GM23338 (cell line): ENCODE measurements at regions not wholly inside any gene's neighbourhood (a gene's known extent, or its start where the extent isn't known, plus 50 kb on each side); places are given as distances from the start of the nearest gene placed in this dataset.

ENCODE experiments used
- ATAC-seq: fragments of 200-7000 bp; cut with Tn5 transposase; 3 replicates; pipeline ENCODE4 v1.9.1; 2020
- DNase-seq: peaks from one replicate; pipeline ENCODE4 v3.0.0-alpha.2; 2015; ENCODE audit warnings: low spot score
- H2AFZ ChIP-seq: fragments of 200-600 bp; sonication (generic); 2 replicates; pipeline ENCODE4 v1.8.0; 2016; ENCODE audit warnings: antibody characterized with exemption, mild to moderate bottlenecking, moderate library complexity
- H3F3A ChIP-seq: fragments of 200-600 bp; sonication (generic); replicated peaks from 2 replicates; pipeline ENCODE4 v1.8.0; 2017; ENCODE audit warnings: antibody characterized with exemption, mixed run types, low read depth
- H3K27ac ChIP-seq: fragments of 200-600 bp; sonication (generic); 2 replicates; pipeline ENCODE4 v1.6.1; 2016; ENCODE audit warnings: low read depth
- H3K27me3 ChIP-seq: fragments of 200-600 bp; sonication (generic); 2 replicates; pipeline ENCODE4 v1.8.0; 2016; ENCODE audit warnings: mild to moderate bottlenecking, mixed run types, moderate library complexity; ENCODE audit not compliant: insufficient read depth
- H3K36me3 ChIP-seq: fragments of 200-600 bp; sonication (generic); 2 replicates; pipeline ENCODE4 v1.8.0; 2016; ENCODE audit warnings: mild to moderate bottlenecking; ENCODE audit not compliant: insufficient read depth
- H3K4me1 ChIP-seq: fragments of 200-600 bp; sonication (generic); 2 replicates; pipeline ENCODE4 v1.8.0; 2016; ENCODE audit warnings: mild to moderate bottlenecking, moderate library complexity; ENCODE audit not compliant: insufficient read depth
- H3K4me2 ChIP-seq: fragments of 200-600 bp; sonication (generic); 2 replicates; pipeline ENCODE4 v1.7.1; 2017; ENCODE audit warnings: mixed run types
- H3K4me3 ChIP-seq: fragments of 200-600 bp; sonication (generic); 2 replicates; pipeline ENCODE4 v1.6.1; 2016; ENCODE audit warnings: mixed run types
- H3K79me2 ChIP-seq: fragments of 200-600 bp; sonication (generic); replicated peaks from 2 replicates; pipeline ENCODE4 v1.8.0; 2017; ENCODE audit warnings: mild to moderate bottlenecking; ENCODE audit not compliant: insufficient read depth
- H3K9me2 ChIP-seq: fragments of 200-600 bp; sonication (generic); 2 replicates; pipeline ENCODE4 v1.8.0; 2017; ENCODE audit not compliant: insufficient read depth
- H4K20me1 ChIP-seq: fragments of 200-600 bp; sonication (generic); replicated peaks from 2 replicates; pipeline ENCODE4 v1.8.0; 2017; ENCODE audit warnings: mild to moderate bottlenecking; ENCODE audit not compliant: insufficient read depth
- H3K27ac Mint-ChIP-seq: 2 replicates; pipeline ENCODE4 v1.8.0; 2020; ENCODE audit warnings: inconsistent platforms, mild to moderate bottlenecking, moderate library complexity, mixed read lengths
- H3K27me3 Mint-ChIP-seq: 3 replicates; pipeline ENCODE4 v1.8.0; 2022; ENCODE audit warnings: low read depth, mild to moderate bottlenecking, moderate library complexity, mixed read lengths, inconsistent platforms; ENCODE audit not compliant: insufficient read depth, poor library complexity
- H3K36me3 Mint-ChIP-seq: 3 replicates; pipeline ENCODE4 v1.8.0; 2021; ENCODE audit warnings: low read depth, mild to moderate bottlenecking, inconsistent platforms, moderate library complexity, mixed read lengths
- H3K4me1 Mint-ChIP-seq: 3 replicates; pipeline ENCODE4 v1.8.0; 2020; ENCODE audit warnings: mild to moderate bottlenecking, inconsistent platforms, mixed read lengths
- H3K4me3 Mint-ChIP-seq: 3 replicates; pipeline ENCODE4 v1.8.0; 2021; ENCODE audit warnings: moderate library complexity, mild to moderate bottlenecking, inconsistent platforms, mixed read lengths
- H3K9me3 Mint-ChIP-seq: 3 replicates; pipeline ENCODE4 v1.8.0; 2020; ENCODE audit warnings: moderate library complexity, mild to moderate bottlenecking, inconsistent platforms, mixed read lengths
- CREB1 ChIP-seq: fragments of 250-450 bp; sonication (Bioruptor Pico); IDR thresholded peaks from 2 replicates; pipeline ENCODE4 v1.5.0; 2020; ENCODE audit warnings: low read depth, mild to moderate bottlenecking, moderate library complexity
- EZH2 ChIP-seq: fragments of 200-600 bp; sonication (generic); IDR thresholded peaks from one replicate; pipeline ENCODE4 v1.8.0; 2017; ENCODE audit warnings: antibody characterized with exemption, mild to moderate bottlenecking, low read depth; ENCODE audit not compliant: unreplicated experiment
- EZH2phosphoT487 ChIP-seq: fragments of 200-600 bp; sonication (generic); IDR thresholded peaks from one replicate; pipeline ENCODE4 v1.8.1; 2018; ENCODE audit warnings: antibody characterized with exemption; ENCODE audit not compliant: unreplicated experiment
- JUNB ChIP-seq: IDR thresholded peaks from one replicate; pipeline ENCODE4 v1.6.1; 2016; ENCODE audit warnings: antibody characterized with exemption; ENCODE audit not compliant: unreplicated experiment
- NANOG ChIP-seq: IDR thresholded peaks from 2 replicates; pipeline ENCODE4 v1.6.1; 2016; ENCODE audit warnings: antibody characterized with exemption, borderline replicate concordance
- POLR2AphosphoS5 ChIP-seq: IDR thresholded peaks from 2 replicates; pipeline ENCODE4 v1.6.1; 2016; ENCODE audit warnings: antibody characterized with exemption, low read depth
- STAT1 ChIP-seq: IDR thresholded peaks from one replicate; pipeline ENCODE4 v1.6.1; 2016; ENCODE audit warnings: antibody characterized with exemption; ENCODE audit not compliant: unreplicated experiment
- ZNF114 ChIP-seq: fragments of 250-450 bp; sonication (Bioruptor Pico); IDR thresholded peaks from 2 replicates; pipeline ENCODE4 v1.5.0; 2020; ENCODE audit warnings: mild to moderate bottlenecking, moderate library complexity
- ZNF331 ChIP-seq: fragments of 250-450 bp; sonication (Bioruptor Pico); IDR thresholded peaks from 2 replicates; pipeline ENCODE4 v1.5.0; 2020; ENCODE audit warnings: low read depth, mild to moderate bottlenecking, moderate library complexity
- TF ChIP-seq, protein P1 (sequence below): IDR thresholded peaks from one replicate; pipeline ENCODE4 v1.6.1; 2018; ENCODE audit warnings: antibody characterized with exemption; ENCODE audit not compliant: unreplicated experiment
- TF ChIP-seq, protein P2 (sequence below): fragments of 250-450 bp; sonication (Bioruptor Pico); IDR thresholded peaks from 2 replicates; pipeline ENCODE4 v1.5.0; 2020; ENCODE audit warnings: mild to moderate bottlenecking, moderate library complexity
- TF ChIP-seq, protein P3 (sequence below): IDR thresholded peaks from 2 replicates; pipeline ENCODE4 v1.6.1; 2016; ENCODE audit warnings: antibody characterized with exemption
- TF ChIP-seq, protein P4 (sequence below), 2 experiments: fragments of 200-600 bp in 1 of 2; sonication (generic) in 1 of 2; conservative IDR thresholded peaks; 2 replicates each; pipeline versions ENCODE4 v1.5.1 to v1.6.1; 2016 to 2017; ENCODE audit warnings: antibody characterized with exemption in 2 of 2, low read depth in 2 of 2, mild to moderate bottlenecking in 2 of 2, moderate library complexity in 1 of 2

DNA sequence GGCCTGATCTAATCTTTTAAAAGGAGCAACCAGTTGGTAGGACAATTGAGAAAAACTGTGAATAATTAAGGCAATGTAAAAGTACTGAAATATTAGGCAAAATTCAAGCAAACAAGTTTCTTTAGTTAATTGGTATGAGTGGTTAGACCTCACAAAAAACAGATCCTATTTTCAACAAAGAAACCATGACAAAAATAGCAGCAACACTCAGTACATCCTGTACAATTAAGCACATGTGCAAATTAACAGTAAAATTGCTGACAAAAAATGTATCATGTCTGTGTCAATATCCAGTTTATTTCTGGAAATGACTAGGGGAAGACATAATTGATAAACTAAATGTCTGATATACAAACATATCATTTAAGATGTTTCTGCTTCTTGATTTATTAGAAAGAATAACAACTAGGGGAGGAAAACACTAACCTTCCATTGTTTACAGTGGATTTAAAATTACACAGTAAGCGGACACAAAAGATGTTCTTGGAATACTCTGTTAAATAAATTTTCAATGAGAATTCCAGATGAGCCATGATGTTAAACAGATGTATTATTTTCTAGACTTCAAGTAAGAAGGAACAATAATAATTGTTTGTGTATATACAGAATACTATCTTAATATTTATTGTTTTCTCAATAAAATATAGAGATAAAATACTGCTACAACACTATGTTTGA, 638.9 kb downstream of the SPRY1 start:
- no peak overlapping the region for H3K4me3 Mint-ChIP-seq
- H4K20me1 ChIP-seq: no peaks in the 10 kb centered on the region
- no peaks in the 10 kb centered on the region for H3F3A ChIP-seq
- no peaks in the 10 kb centered on the region for H3K36me3 Mint-ChIP-seq
- no peak overlapping the region for H2AFZ ChIP-seq
- no peak for ATAC-seq
- H3K36me3 ChIP-seq: no peaks in the 10 kb centered on the region
- no peaks in the 10 kb centered on the region for H3K9me2 ChIP-seq
- DNase-seq: no peak
- no peaks in the 10 kb centered on the region for H3K27me3 Mint-ChIP-seq
- no peaks in the 10 kb centered on the region for H3K4me1 ChIP-seq
- H3K4me3 ChIP-seq: no peak overlapping the region
- H3K27me3 ChIP-seq: no peaks in the 10 kb centered on the region
- no peak overlapping the region for H3K27ac Mint-ChIP-seq
- no peaks in the 10 kb centered on the region for H3K79me2 ChIP-seq
- TF ChIP-seq JUNB (no peak), EZH2phosphoT487 (no peak), EZH2 (no peak), STAT1 (no peak), NANOG (no peak), CREB1 (CRISPR knock-in tag) (no peak), POLR2AphosphoS5 (no peak), ZNF114 (CRISPR knock-in tag) (no peak), ZNF331 (no peak)
- TF ChIP-seq, protein P1, sequence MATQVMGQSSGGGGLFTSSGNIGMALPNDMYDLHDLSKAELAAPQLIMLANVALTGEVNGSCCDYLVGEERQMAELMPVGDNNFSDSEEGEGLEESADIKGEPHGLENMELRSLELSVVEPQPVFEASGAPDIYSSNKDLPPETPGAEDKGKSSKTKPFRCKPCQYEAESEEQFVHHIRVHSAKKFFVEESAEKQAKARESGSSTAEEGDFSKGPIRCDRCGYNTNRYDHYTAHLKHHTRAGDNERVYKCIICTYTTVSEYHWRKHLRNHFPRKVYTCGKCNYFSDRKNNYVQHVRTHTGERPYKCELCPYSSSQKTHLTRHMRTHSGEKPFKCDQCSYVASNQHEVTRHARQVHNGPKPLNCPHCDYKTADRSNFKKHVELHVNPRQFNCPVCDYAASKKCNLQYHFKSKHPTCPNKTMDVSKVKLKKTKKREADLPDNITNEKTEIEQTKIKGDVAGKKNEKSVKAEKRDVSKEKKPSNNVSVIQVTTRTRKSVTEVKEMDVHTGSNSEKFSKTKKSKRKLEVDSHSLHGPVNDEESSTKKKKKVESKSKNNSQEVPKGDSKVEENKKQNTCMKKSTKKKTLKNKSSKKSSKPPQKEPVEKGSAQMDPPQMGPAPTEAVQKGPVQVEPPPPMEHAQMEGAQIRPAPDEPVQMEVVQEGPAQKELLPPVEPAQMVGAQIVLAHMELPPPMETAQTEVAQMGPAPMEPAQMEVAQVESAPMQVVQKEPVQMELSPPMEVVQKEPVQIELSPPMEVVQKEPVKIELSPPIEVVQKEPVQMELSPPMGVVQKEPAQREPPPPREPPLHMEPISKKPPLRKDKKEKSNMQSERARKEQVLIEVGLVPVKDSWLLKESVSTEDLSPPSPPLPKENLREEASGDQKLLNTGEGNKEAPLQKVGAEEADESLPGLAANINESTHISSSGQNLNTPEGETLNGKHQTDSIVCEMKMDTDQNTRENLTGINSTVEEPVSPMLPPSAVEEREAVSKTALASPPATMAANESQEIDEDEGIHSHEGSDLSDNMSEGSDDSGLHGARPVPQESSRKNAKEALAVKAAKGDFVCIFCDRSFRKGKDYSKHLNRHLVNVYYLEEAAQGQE: no peak
- TF ChIP-seq, protein P2, sequence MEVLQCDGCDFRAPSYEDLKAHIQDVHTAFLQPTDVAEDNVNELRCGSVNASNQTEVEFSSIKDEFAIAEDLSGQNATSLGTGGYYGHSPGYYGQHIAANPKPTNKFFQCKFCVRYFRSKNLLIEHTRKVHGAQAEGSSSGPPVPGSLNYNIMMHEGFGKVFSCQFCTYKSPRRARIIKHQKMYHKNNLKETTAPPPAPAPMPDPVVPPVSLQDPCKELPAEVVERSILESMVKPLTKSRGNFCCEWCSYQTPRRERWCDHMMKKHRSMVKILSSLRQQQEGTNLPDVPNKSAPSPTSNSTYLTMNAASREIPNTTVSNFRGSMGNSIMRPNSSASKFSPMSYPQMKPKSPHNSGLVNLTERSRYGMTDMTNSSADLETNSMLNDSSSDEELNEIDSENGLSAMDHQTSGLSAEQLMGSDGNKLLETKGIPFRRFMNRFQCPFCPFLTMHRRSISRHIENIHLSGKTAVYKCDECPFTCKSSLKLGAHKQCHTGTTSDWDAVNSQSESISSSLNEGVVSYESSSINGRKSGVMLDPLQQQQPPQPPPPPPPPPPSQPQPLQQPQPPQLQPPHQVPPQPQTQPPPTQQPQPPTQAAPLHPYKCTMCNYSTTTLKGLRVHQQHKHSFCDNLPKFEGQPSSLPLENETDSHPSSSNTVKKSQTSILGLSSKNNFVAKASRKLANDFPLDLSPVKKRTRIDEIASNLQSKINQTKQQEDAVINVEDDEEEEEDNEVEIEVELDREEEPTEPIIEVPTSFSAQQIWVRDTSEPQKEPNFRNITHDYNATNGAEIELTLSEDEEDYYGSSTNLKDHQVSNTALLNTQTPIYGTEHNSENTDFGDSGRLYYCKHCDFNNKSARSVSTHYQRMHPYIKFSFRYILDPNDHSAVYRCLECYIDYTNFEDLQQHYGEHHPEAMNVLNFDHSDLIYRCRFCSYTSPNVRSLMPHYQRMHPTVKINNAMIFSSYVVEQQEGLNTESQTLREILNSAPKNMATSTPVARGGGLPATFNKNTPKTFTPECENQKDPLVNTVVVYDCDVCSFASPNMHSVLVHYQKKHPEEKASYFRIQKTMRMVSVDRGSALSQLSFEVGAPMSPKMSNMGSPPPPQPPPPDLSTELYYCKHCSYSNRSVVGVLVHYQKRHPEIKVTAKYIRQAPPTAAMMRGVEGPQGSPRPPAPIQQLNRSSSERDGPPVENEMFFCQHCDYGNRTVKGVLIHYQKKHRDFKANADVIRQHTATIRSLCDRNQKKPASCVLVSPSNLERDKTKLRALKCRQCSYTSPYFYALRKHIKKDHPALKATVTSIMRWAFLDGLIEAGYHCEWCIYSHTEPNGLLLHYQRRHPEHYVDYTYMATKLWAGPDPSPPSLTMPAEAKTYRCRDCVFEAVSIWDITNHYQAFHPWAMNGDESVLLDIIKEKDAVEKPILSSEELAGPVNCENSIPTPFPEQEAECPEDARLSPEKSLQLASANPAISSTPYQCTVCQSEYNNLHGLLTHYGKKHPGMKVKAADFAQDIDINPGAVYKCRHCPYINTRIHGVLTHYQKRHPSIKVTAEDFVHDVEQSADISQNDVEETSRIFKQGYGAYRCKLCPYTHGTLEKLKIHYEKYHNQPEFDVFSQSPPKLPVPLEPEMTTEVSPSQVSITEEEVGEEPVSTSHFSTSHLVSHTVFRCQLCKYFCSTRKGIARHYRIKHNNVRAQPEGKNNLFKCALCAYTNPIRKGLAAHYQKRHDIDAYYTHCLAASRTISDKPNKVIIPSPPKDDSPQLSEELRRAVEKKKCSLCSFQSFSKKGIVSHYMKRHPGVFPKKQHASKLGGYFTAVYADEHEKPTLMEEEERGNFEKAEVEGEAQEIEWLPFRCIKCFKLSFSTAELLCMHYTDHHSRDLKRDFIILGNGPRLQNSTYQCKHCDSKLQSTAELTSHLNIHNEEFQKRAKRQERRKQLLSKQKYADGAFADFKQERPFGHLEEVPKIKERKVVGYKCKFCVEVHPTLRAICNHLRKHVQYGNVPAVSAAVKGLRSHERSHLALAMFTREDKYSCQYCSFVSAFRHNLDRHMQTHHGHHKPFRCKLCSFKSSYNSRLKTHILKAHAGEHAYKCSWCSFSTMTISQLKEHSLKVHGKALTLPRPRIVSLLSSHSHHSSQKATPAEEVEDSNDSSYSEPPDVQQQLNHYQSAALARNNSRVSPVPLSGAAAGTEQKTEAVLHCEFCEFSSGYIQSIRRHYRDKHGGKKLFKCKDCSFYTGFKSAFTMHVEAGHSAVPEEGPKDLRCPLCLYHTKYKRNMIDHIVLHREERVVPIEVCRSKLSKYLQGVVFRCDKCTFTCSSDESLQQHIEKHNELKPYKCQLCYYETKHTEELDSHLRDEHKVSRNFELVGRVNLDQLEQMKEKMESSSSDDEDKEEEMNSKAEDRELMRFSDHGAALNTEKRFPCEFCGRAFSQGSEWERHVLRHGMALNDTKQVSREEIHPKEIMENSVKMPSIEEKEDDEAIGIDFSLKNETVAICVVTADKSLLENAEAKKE (CRISPR knock-in tag): no peak
- TF ChIP-seq, protein P3, sequence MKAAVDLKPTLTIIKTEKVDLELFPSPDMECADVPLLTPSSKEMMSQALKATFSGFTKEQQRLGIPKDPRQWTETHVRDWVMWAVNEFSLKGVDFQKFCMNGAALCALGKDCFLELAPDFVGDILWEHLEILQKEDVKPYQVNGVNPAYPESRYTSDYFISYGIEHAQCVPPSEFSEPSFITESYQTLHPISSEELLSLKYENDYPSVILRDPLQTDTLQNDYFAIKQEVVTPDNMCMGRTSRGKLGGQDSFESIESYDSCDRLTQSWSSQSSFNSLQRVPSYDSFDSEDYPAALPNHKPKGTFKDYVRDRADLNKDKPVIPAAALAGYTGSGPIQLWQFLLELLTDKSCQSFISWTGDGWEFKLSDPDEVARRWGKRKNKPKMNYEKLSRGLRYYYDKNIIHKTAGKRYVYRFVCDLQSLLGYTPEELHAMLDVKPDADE: no peak
- TF ChIP-seq, protein P4, sequence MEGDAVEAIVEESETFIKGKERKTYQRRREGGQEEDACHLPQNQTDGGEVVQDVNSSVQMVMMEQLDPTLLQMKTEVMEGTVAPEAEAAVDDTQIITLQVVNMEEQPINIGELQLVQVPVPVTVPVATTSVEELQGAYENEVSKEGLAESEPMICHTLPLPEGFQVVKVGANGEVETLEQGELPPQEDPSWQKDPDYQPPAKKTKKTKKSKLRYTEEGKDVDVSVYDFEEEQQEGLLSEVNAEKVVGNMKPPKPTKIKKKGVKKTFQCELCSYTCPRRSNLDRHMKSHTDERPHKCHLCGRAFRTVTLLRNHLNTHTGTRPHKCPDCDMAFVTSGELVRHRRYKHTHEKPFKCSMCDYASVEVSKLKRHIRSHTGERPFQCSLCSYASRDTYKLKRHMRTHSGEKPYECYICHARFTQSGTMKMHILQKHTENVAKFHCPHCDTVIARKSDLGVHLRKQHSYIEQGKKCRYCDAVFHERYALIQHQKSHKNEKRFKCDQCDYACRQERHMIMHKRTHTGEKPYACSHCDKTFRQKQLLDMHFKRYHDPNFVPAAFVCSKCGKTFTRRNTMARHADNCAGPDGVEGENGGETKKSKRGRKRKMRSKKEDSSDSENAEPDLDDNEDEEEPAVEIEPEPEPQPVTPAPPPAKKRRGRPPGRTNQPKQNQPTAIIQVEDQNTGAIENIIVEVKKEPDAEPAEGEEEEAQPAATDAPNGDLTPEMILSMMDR (conservative IDR thresholded peaks at IDR 0.05; ENCODE audit: low read depth in 2 of 2): no peak
- no peaks in the 10 kb centered on the region for H3K9me3 Mint-ChIP-seq
- H3K4me1 Mint-ChIP-seq: no peaks in the 10 kb centered on the region
- no peak overlapping the region for H3K27ac ChIP-seq
- no peak overlapping the region for H3K4me2 ChIP-seq
